Heart left ventricle (tissue), 13 donors: ENCODE measurements at regions not wholly inside any gene's neighbourhood (a gene's known extent, or its start where the extent isn't known, plus 50 kb on each side); places are given as distances from the start of the nearest gene placed in this dataset.

Source experiments
- CTCF ChIP-seq, 12 donors: fragments of 200-600 bp; sonication (generic) in 4 of 12; IDR thresholded peaks; one replicate each; pipeline versions ENCODE4 v1.5.0 to v1.8.0; 2018 to 2022; ENCODE audit warnings: antibody characterized with exemption in 12 of 12, mild to moderate bottlenecking in 5 of 12
- POLR2A ChIP-seq, 2 donors: fragments of 450-650 bp; IDR thresholded peaks; one replicate each; pipeline ENCODE4 v1.6.1; 2017; ENCODE audit warnings: antibody characterized with exemption in 2 of 2, mild to moderate bottlenecking in 2 of 2, moderate library complexity in 2 of 2
- donor health status: ischemic (EF 13 %, LVEDD 7.1; RV severe dilation, severe dysfunction).
- donor health status: DM: no; HTN: yes; CAD: no.
- donor health status: DM: no; HTN: no; CAD: no.
- donor health status: ischemic (EF 25% LVEDD 6.9; RV normal size, moderate dysfunction).
- donor health status: ischemic (EF 25% LVEDD 5.7; RV mildly dilated, moderate dysfunction).
- donor health status: ischemic (EF 35%, LVEDD 5.7; RV mildly dilated, moderate dysfunction).
- donor health status: nonischemic (EF 11% LVEDD 7.7; RV severe dilation, severe dysfunction).
- donor health status: DM: yes; HTN: yes; CAD: no.
- donor health status: PGD.
- donor health status: ischemic (EF 29% LVEDD 5.4; RV normal size, mild dysfunction).
- donor health status: nonischemic (EF 23%, LVEDD 6.1; RV moderate dilation, normal function).

GRCh38 chr2:217098435-217098834, 238.6 kb upstream of the TNP1 start:
- TF ChIP-seq CTCF (IDR thresholded peaks at IDR 0.05) (no peak), POLR2A (IDR thresholded peaks at IDR 0.05) (no peak)
